Ovary (tissue), 7 donors: ENCODE measurements at regions not wholly inside any gene's neighbourhood (a gene's known extent, or its start where the extent isn't known, plus 50 kb on each side); places are given as distances from the start of the nearest gene placed in this dataset.

Experiments
- DNase-seq, 5 donors: peaks; one replicate each; pipeline ENCODE4 v3.0.0-alpha.2; 2019 to 2020
- H3K27ac ChIP-seq, 2 donors: fragments of 200-600 bp; one replicate each; pipeline versions ENCODE4 v1.5.1 to v1.8.0; 2019 to 2022
- H3K27me3 ChIP-seq: fragments of 200-600 bp; one replicate; pipeline ENCODE4 v1.8.0; 2022
- H3K36me3 ChIP-seq: fragments of 200-600 bp; sonication (generic); one replicate; pipeline ENCODE4 v1.5.1; 2019
- H3K4me1 ChIP-seq: one replicate; pipeline ENCODE4 v1.8.1; 2013; ENCODE audit warnings: mild to moderate bottlenecking, moderate library complexity; ENCODE audit not compliant: insufficient read depth
- H3K4me3 ChIP-seq: fragments of 200-600 bp; sonication (generic); one replicate; pipeline ENCODE4 v1.5.1; 2017
- H3K9me3 ChIP-seq, 2 donors: fragments of 200-600 bp in 1 of 2; sonication (generic) in 1 of 2; one replicate each; pipeline versions ENCODE4 v1.5.1 to v1.8.1; 2013 to 2019; ENCODE audit warnings: mild to moderate bottlenecking in 1 of 2, moderate library complexity in 1 of 2
- EP300 ChIP-seq: sonication (generic); formaldehyde crosslinking; IDR thresholded peaks from one replicate; pipeline ENCODE4 v1.6.1; 2017; ENCODE audit warnings: antibody characterized with exemption
- POLR2A ChIP-seq: fragments of 450-650 bp; IDR thresholded peaks from one replicate; pipeline ENCODE4 v1.6.1; 2017; ENCODE audit warnings: antibody characterized with exemption, mild to moderate bottlenecking, moderate library complexity
- WGBS, 3 donors: extraction: QIAGEN DNeasy Blood & Tissue Kit in 1 of 3; methylation state at CpG; one replicate each; pipeline versions ENCODE4 v1.1.5 to v1.1.7; 2013 to 2017; 5-methylcytosine and 5-hydroxymethylcytosine counted together
- intact Hi-C, 4 donors: fragments of 100-400 bp; cut with DNase I; formaldehyde crosslinking; loops; one replicate each; pipeline versions ENCODE4 v1.11.0 to v1.15.1; 2022 to 2023
- TF ChIP-seq, protein P1 (sequence below), 3 donors: fragments of 450-650 bp in 2 of 3; fragments of 200-600 bp in 1 of 3; IDR thresholded peaks; one replicate each; pipeline versions ENCODE4 v1.5.1 to v1.8.0; 2016 to 2022; ENCODE audit warnings: antibody characterized with exemption in 3 of 3, mild to moderate bottlenecking in 1 of 3
- donor health status: DM: no; HTN: no; CAD: no; lungs with moderate emphysema.
- donor health status: DM: no; HTN: no; CAD: no.
- donor health status: Bipolar disorder and iron deficiency.
- donor health status: DM: no; HTN: no; CAD: no.
- donor health status: DM: yes; HTN: yes; CAD: no.

DNA sequence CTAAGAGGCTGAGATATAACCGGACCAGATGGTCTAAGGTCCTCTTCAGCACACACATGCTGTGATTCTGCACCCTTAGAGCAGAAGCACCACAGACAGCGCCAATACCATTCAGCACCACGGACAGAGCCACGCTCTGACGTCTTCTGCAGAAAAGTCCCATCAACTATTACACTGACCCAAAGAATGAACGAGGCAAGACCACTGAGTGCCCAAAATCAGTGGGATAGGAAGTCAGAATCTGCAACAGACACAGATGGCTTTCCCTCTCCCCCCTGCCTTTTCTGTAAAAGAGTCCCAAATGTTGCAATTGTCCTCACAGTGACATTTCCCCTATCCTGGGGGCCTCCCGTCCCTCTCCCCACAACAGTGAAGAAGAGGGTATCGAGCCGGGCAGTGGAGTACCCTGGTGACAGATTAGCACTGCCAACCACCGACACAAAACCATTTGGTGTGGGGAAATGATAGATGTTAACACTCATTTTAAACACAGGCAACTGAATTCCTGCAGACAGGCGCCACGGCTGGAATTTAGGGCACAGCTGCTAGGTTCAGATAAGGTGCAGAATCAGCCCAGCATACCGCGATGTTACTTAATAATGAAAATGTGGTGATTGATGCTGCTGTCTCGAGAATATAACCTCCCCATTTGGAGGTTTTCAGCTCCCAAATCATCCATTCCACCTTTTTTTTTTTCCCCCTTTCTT lies 66.6 kb upstream of the CTNNBL1 start:
- Histone ChIP-seq H3K27me3 (no peaks in the 10 kb centered on the region), H3K9me3 (no peaks in the 10 kb centered on the region), H3K4me3 (no peak overlapping the region), H3K36me3 (no peaks in the 10 kb centered on the region), H3K27ac (no peak overlapping the region), H3K4me1 (no peaks in the 10 kb centered on the region)
- intact Hi-C loops: no loop called here
- TF ChIP-seq EP300 (no peak), POLR2A (no peak)
- TF ChIP-seq, protein P1, sequence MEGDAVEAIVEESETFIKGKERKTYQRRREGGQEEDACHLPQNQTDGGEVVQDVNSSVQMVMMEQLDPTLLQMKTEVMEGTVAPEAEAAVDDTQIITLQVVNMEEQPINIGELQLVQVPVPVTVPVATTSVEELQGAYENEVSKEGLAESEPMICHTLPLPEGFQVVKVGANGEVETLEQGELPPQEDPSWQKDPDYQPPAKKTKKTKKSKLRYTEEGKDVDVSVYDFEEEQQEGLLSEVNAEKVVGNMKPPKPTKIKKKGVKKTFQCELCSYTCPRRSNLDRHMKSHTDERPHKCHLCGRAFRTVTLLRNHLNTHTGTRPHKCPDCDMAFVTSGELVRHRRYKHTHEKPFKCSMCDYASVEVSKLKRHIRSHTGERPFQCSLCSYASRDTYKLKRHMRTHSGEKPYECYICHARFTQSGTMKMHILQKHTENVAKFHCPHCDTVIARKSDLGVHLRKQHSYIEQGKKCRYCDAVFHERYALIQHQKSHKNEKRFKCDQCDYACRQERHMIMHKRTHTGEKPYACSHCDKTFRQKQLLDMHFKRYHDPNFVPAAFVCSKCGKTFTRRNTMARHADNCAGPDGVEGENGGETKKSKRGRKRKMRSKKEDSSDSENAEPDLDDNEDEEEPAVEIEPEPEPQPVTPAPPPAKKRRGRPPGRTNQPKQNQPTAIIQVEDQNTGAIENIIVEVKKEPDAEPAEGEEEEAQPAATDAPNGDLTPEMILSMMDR (IDR thresholded peaks at IDR 0.05): no peak
- WGBS, 3 donors: 18 to 25% (median 20%) methylated on average over 15 of the region's 15 CpGs
- DNase-seq: peak in 3 of 5 donors; percentile 35 to 66 (median 50)

DNA sequence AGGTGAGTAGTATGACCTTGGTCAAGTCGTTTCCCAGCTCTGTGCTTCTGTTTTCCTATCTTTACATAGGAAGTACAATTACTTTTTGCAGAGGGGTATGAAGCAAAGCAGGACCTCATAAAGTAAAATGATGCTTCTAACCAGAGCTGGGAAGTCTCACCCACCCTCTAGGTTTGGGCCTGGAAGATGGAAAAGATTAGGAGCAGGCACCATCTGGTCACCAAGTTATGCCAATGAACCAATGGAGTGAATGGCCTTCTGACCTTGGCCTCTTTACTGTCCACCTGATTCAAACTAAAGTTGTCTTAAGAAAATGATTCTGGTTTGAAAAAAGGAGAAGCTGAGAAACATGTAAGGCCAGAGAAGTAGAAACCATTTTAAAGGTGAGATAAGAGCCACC lies 68.9 kb upstream of the CTNNBL1 start:
- no peaks in the 10 kb centered on the region for H3K9me3 ChIP-seq
- 13 to 33% (median 17%) methylated on average over 1 of the region's 1 CpG for WGBS, 3 donors
- H3K4me1 ChIP-seq: no peaks in the 10 kb centered on the region
- no peaks in the 10 kb centered on the region for H3K27me3 ChIP-seq
- no peaks in the 10 kb centered on the region for H3K36me3 ChIP-seq
- H3K4me3 ChIP-seq: no peak overlapping the region
- DNase-seq: no peak
- no peak for TF ChIP-seq POLR2A
- TF ChIP-seq, protein P1 (IDR thresholded peaks at IDR 0.05): no peak
- TF ChIP-seq EP300: no peak
- intact Hi-C loops: no loop called here
- H3K27ac ChIP-seq: no peak overlapping the region

DNA sequence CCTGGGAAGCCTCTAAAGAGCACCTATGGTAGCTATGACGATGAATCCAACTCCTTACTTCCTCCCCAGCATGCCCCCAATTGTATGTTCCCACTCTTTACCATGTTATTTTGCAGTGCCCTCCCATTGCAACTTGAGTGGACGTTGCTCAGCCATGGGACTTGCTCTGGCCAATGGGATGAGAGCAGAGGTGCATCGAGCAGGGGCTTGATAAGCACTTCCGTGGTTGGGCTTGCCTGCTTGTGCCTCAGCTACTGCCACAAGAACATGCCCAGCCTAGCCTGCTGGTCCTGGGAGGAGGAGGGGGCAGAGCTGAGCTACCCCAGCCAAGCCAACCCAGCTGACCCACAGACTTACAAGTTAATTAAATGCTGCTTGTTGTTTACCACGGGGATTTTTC lies 71.1 kb upstream of the CTNNBL1 start:
- Histone ChIP-seq H3K27me3 (no peaks in the 10 kb centered on the region), H3K36me3 (no peaks in the 10 kb centered on the region), H3K4me3 (no peak overlapping the region), H3K4me1 (no peaks in the 10 kb centered on the region), H3K27ac (no peak overlapping the region), H3K9me3 (no peaks in the 10 kb centered on the region)
- intact Hi-C loops: no loop called here
- no peak for TF ChIP-seq EP300
- TF ChIP-seq POLR2A: no peak
- TF ChIP-seq, protein P1 (IDR thresholded peaks at IDR 0.05): no peak
- WGBS, 3 donors: 12 to 38% (median 23%) methylated on average over 5 of the region's 5 CpGs
- DNase-seq: no peak

DNA sequence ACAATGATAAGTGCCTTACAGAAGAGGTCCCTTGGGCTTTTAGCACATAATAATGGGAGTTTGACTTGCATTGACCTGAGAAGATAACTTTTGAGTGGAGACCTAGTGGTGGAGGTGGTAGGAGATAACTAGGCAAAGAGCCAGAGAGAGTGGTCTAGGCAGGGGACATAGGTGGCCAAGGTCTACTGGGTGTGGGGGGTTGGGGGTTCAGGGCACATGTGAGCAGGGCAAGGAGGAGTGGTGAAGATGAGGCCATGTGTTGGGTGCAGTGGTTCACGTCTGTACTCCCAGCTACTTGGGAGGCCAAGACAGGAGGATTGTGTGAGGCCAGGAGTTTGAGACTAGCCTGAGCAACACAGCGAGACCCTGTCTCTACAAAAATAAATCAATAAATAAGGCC lies 74.3 kb upstream of the CTNNBL1 start:
- Histone ChIP-seq H3K9me3 (no peaks in the 10 kb centered on the region), H3K4me1 (no peaks in the 10 kb centered on the region), H3K4me3 (no peak overlapping the region), H3K27me3 (no peaks in the 10 kb centered on the region), H3K36me3 (no peaks in the 10 kb centered on the region), H3K27ac (no peak overlapping the region)
- intact Hi-C loops: no loop called here
- TF ChIP-seq EP300 (no peak), POLR2A (no peak)
- TF ChIP-seq, protein P1 (IDR thresholded peaks at IDR 0.05): no peak
- WGBS, 3 donors: 50 to 68% (median 59%) methylated on average over 2 of the region's 2 CpGs
- DNase-seq: no peak
